ENCODE measurements at regions not wholly inside any gene's neighbourhood (a gene's known extent, or its start where the extent isn't known, plus 50 kb on each side); places are given as distances from the start of the nearest gene placed in this dataset.
"Not testable (repeated sequence)": the region's sequence is repeated elsewhere in the genome, so short reads cannot be mapped to it uniquely, and the experiment has no call there.

DNA sequence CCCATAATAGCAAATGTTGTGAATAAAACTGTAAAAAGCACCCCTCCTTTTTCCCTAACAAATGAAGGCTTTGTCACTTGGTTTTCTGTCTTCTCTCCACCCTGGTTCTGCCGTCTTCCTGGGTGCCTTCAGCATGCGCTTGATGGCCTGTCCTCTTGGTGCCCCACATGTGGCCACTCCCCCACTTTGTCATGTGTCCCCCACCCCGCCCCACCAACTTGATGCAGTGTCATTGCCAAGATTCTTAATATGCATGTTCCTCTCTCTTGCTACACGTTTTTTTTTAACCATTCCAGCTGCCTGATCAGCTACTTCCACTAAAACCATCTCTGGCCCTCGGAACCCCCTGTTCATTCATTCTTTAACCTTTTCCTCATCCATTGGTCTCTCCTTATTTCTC, 340.3 kb downstream of the QKI start:
- no peak overlapping the region for H3K4me3 ChIP-seq (ENCODE audit: low read depth, low read length)
- no peak for DNase-seq (ENCODE audit: low read depth)
- TF ChIP-seq, protein P1, sequence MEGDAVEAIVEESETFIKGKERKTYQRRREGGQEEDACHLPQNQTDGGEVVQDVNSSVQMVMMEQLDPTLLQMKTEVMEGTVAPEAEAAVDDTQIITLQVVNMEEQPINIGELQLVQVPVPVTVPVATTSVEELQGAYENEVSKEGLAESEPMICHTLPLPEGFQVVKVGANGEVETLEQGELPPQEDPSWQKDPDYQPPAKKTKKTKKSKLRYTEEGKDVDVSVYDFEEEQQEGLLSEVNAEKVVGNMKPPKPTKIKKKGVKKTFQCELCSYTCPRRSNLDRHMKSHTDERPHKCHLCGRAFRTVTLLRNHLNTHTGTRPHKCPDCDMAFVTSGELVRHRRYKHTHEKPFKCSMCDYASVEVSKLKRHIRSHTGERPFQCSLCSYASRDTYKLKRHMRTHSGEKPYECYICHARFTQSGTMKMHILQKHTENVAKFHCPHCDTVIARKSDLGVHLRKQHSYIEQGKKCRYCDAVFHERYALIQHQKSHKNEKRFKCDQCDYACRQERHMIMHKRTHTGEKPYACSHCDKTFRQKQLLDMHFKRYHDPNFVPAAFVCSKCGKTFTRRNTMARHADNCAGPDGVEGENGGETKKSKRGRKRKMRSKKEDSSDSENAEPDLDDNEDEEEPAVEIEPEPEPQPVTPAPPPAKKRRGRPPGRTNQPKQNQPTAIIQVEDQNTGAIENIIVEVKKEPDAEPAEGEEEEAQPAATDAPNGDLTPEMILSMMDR (IDR thresholded peaks at IDR 0.05; ENCODE audit: low read depth, low read length, missing control alignments): no peak

DNA sequence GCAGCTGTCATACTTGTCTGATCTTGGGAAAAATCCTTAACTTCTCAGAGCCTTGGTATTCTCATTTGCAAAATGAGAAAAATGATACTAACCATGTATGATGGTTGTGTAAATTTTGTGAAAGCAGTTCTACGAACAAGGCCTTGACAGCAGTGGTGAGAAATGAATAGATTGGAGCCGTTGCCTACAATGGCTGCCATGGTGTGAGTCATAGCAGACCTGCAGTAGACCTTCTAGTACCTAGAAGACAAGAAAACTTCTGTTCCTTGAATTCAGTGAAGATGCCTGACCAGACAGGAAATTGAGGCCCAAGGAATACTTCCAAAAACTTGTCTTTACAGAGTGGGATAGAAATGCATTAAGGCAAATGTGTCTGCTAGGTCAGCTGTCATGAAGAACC, 338.9 kb downstream of the QKI start:
- no peak for DNase-seq (ENCODE audit: low read depth)
- TF ChIP-seq, protein P1 (IDR thresholded peaks at IDR 0.05; ENCODE audit: low read depth, low read length, missing control alignments): no peak
- no peak overlapping the region for H3K4me3 ChIP-seq (ENCODE audit: low read depth, low read length)

DNA sequence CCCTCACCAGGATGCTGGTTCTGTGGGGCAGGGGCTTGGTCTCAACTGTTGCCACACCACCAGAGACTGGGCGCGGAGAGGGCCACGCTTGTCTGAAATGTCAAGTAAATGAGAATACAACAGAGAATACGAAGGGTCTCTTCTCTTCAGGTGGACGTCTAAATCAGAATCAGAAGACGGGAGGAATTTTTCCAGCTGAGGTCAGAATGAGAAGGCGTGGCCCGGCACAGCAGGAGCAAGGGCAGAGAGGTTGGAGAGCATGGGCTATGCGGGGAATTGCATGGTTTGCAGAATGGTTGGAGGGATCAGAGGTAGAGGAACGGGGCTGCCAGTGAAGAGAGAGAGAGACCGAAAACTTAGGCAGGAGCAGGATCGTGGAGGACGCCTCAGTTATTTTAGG, 337.9 kb downstream of the QKI start:
- TF ChIP-seq, protein P1 (IDR thresholded peaks at IDR 0.05; ENCODE audit: low read depth, low read length, missing control alignments): no peak
- no peak for DNase-seq (ENCODE audit: low read depth)
- no peak overlapping the region for H3K4me3 ChIP-seq (ENCODE audit: low read depth, low read length)

DNA sequence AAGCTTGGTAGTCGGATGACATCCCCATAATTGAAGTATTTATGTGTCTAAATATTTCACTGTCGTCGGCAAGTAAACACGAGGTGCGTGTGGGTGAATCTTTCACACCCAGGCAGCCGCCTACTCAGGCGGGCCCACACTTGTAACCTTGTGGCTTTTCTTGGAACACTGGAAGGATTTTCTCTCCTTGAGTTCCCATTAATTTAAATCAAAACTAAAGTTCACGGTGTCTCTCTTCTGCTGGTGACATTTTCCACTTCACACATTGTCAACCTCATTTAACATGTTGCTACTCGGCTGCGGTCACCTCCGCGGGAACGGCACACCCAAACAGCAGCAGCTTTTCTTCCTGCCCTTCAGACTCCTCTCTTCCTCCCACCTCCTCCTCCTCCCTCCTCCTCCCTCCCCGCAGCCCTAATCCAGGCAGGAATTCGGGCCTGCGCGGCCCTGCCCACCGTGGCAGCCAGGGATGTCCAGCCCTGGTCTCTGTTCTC, 336.6 kb downstream of the QKI start:
- no peak overlapping the region for H3K4me3 ChIP-seq (ENCODE audit: low read depth, low read length)
- no peak for DNase-seq (ENCODE audit: low read depth)
- TF ChIP-seq, protein P1 (IDR thresholded peaks at IDR 0.05; ENCODE audit: low read depth, low read length, missing control alignments): no peak

DNA sequence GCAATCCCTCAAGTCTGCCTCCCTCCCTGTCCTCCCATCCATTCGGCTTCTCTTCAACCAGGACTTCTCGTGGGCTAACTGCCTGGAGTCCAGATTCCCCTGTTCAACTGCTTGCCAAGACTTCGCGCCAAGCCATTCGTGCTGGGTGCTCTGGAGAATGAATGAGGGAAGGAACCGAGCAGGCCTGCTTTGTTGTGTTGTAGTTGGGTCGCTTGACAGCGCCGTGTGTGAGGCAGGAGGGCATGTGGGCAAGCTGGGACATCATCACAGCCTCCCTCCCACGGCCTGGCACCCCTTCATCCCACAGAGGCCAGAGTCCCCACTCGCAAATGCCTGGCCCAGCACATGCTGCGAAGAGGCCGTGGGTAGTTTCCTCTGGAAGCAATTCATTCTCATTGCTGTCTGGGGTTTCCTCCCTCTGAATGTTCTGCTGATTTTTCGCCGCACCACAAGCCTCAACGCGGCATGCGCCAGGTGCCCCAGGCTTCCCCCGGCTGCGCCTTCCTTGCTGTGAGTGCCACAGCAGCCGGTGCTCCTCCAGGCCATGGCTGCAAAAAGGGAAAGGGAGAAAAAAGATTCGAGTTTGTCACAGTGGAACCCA, 336.0 kb downstream of the QKI start:
- H3K4me3 ChIP-seq (ENCODE audit: low read depth, low read length): no peak overlapping the region
- no peak for DNase-seq (ENCODE audit: low read depth)
- TF ChIP-seq, protein P1 (IDR thresholded peaks at IDR 0.05; ENCODE audit: low read depth, low read length, missing control alignments): no peak

DNA sequence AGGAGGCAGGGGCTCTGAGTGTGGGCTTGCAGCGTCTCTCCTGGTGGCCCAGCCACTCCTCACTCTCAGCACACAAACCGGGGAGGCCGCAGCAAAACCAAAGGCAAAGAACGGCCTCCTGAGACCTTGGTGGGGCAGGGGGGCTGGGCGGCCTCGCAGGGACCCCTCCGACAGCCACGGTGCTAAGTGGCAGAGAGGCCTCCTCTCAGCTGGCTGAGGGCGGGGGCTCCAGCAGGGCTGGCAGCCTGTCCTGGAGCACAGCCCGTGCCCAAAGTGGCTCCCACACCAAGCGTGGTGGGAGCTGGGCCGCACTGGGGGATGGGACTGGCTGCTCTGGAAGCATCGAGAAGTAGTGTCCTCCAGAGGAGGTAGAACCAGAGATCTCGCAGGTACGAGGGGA, 334.4 kb downstream of the QKI start:
- DNase-seq (ENCODE audit: low read depth): no peak
- TF ChIP-seq, protein P1 (IDR thresholded peaks at IDR 0.05; ENCODE audit: low read depth, low read length, missing control alignments): no peak
- no peak overlapping the region for H3K4me3 ChIP-seq (ENCODE audit: low read depth, low read length)

DNA sequence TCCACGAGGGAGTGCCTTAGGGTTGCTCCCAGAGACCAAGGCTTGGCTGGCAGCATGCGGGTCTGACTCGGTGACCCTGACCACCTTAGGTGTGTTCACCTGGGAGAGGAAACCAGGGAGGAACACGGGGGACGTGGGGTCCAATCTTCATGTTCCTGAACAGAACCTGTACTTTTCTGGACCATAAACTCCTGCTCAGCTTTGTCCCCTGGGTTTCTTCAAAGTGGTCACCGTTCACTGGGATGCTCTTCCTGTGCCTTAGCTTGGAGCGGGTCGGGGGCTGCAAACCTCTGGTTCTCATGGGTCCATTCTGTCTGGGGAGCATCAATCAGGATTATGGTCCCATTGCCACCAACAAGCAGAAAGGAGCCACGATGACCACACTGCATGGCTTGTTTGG, 333.5 kb downstream of the QKI start:
- H3K4me3 ChIP-seq (ENCODE audit: low read depth, low read length): no peak overlapping the region
- DNase-seq (ENCODE audit: low read depth): no peak
- TF ChIP-seq, protein P1 (IDR thresholded peaks at IDR 0.05; ENCODE audit: low read depth, low read length, missing control alignments): no peak

DNA sequence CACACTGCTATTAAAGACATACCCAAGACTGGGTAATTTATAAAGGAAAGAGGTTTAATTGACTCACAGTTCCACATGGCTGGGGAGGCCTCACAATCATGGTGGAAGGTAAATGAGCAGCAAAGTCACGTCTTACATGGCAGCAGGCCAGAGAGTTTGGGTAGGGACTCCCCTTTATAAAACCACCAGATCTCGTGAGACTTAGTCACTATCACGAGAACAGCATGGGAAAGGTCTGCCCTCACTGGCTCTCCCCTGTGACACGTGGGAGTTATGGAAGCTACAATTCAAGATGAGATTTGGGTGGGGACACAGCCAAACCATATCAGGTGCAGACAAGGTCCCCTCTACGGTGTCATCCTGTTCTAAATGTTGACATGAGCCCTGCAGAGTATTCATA, 332.5 kb downstream of the QKI start:
- not testable (repeated sequence) for DNase-seq (ENCODE audit: low read depth); H3K4me3 ChIP-seq (ENCODE audit: low read depth, low read length)

Data from GM12864 (cell line).